IPS-18a (cell line): ENCODE measurements at regions not wholly inside any gene's neighbourhood (a gene's known extent, or its start where the extent isn't known, plus 50 kb on each side); places are given as distances from the start of the nearest gene placed in this dataset.

Experiments used
- H3K27ac ChIP-seq: one replicate; pipeline ENCODE4 v1.5.1; 2013; ENCODE audit warnings: low read length
- H3K27me3 ChIP-seq: one replicate; pipeline ENCODE4 v1.6.1; 2013; ENCODE audit warnings: mild to moderate bottlenecking, low read length; ENCODE audit not compliant: control insufficient read depth, insufficient read depth
- H3K36me3 ChIP-seq: one replicate; pipeline ENCODE4 v1.6.1; 2013; ENCODE audit warnings: low read depth, low read length; ENCODE audit not compliant: control insufficient read depth
- H3K4me1 ChIP-seq: one replicate; pipeline ENCODE4 v1.6.1; 2013; ENCODE audit warnings: low read depth, low read length; ENCODE audit not compliant: control insufficient read depth
- H3K4me3 ChIP-seq: one replicate; pipeline ENCODE4 v1.5.1; 2013; ENCODE audit warnings: low read length
- H3K9ac ChIP-seq: one replicate; pipeline ENCODE4 v1.6.1; 2013; ENCODE audit warnings: mild to moderate bottlenecking, low read length, moderate library complexity
- H3K9me3 ChIP-seq: one replicate; pipeline ENCODE4 v1.6.1; 2013; ENCODE audit warnings: low read depth, low read length; ENCODE audit not compliant: control insufficient read depth

DNA sequence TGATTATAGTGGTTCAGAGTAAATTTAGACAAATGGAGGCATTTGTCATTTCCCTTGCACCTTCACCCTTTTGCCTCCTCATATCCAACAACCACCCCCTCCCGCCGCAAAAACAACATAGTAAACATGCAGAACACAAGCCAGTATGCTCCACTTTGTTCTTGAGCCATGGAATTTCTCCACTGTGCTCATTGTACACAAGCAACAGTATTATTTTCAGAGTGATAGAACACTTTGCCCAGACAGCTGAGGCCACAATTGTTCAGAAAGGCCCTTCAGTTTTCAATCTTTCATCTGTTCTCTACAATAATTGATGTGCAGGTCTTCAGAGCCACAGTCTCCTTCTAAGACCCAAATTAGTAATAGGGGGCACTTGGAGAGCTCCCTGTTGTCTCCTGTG lies 272.8 kb upstream of the SLC30A5 start:
- H3K4me3 ChIP-seq: no peak overlapping the region
- no peak overlapping the region for H3K9ac ChIP-seq
- H3K9me3 ChIP-seq: no peaks in the 10 kb centered on the region
- H3K27me3 ChIP-seq: no peaks in the 10 kb centered on the region
- peaks cover 16% of the 10 kb centered on the region for H3K4me1 ChIP-seq
- H3K36me3 ChIP-seq: no peaks in the 10 kb centered on the region
- no peak overlapping the region for H3K27ac ChIP-seq

DNA sequence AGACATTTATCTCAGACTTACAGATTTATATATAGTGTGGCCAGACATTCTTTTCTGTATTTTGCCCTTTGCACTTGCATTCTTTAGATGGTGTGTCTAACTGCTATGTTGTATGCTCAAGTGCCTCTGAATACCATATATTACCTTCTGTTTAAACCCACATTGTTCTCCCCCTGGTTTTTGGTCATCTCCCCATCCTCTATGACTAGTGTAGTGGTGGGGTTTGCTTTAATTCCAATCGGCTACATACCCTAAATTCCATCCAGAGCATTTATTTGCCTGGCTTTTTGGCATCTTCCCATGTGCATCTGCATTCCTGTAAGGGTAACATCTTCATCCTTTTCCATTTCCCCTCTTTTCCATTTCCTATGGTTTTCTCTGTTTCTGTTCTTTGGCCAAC lies 271.0 kb upstream of the SLC30A5 start:
- Histone ChIP-seq H3K9me3 (no peaks in the 10 kb centered on the region), H3K27ac (no peak overlapping the region), H3K4me1 (peaks cover 10% of the 10 kb centered on the region), H3K9ac (no peak overlapping the region), H3K36me3 (no peaks in the 10 kb centered on the region), H3K4me3 (no peak overlapping the region), H3K27me3 (no peaks in the 10 kb centered on the region)

DNA sequence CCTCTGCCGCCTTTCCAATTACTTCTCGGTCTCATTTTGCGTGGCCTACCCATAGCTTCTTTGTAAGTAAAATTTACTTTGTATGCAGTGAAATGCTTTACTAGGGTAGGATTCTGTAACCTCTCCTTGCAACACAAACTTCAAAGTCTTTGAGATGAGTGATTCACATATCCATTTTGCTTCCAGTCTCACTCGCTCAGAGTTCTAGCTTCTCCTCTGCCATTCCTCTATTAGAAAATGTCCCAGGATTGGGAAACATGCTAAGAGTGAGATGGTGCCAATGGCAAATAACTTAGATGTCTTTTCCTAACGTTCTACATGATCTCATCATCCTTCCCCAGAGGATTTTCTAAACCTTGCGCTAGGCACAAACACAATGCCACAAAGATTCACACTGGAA lies 270.5 kb upstream of the SLC30A5 start:
- H3K9me3 ChIP-seq: no peaks in the 10 kb centered on the region
- peaks cover 5% of the 10 kb centered on the region for H3K4me1 ChIP-seq
- H3K9ac ChIP-seq: no peak overlapping the region
- H3K27me3 ChIP-seq: no peaks in the 10 kb centered on the region
- H3K4me3 ChIP-seq: no peak overlapping the region
- H3K27ac ChIP-seq: no peak overlapping the region
- H3K36me3 ChIP-seq: no peaks in the 10 kb centered on the region

DNA sequence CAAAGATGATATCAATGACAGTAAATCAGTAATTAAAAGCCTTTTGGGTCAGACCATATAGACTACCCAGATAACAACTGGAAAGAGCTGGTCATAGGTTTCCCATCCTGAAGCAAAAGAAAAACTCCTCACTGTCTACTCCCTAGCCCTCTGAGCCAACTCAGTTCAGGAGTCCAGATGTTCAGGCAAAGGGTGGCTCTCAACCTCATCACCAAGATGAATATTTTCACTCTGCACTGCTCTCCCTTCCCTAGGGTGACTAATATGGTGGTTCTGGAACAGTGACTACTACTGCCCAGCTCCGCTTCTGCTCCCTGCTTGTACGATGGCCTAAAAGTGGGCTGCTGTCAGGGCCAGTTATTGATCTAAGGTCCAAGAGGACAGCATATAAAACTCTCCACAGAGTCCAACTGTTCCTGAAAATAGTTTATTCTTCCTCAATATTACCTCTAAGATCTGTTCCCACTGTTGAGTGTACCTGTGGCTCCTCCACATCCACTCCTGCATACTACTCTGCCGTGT lies 263.4 kb upstream of the SLC30A5 start:
- Histone ChIP-seq H3K9me3 (no peaks in the 10 kb centered on the region), H3K4me1 (no peaks in the 10 kb centered on the region), H3K9ac (no peak overlapping the region), H3K4me3 (no peak overlapping the region), H3K27ac (no peak overlapping the region), H3K27me3 (no peaks in the 10 kb centered on the region), H3K36me3 (no peaks in the 10 kb centered on the region)

- no peaks in the 10 kb centered on the region for H3K27me3 ChIP-seq
- no peak overlapping the region for H3K4me3 ChIP-seq
- no peaks in the 10 kb centered on the region for H3K36me3 ChIP-seq
- no peak overlapping the region for H3K27ac ChIP-seq
- no peak overlapping the region for H3K9ac ChIP-seq
- H3K9me3 ChIP-seq: no peaks in the 10 kb centered on the region
- no peaks in the 10 kb centered on the region for H3K4me1 ChIP-seq
These were observed 259.3 kb upstream of the SLC30A5 start for GRCh38 chr5:68834491-68834981.

- Histone ChIP-seq H3K27me3 (no peaks in the 10 kb centered on the region), H3K27ac (no peak overlapping the region), H3K9me3 (no peaks in the 10 kb centered on the region), H3K36me3 (no peaks in the 10 kb centered on the region), H3K4me3 (no peak overlapping the region), H3K9ac (no peak overlapping the region), H3K4me1 (no peaks in the 10 kb centered on the region)
These were observed 255.6 kb upstream of the SLC30A5 start for GRCh38 chr5:68838157-68838718.

- Histone ChIP-seq H3K27me3 (no peaks in the 10 kb centered on the region), H3K4me1 (no peaks in the 10 kb centered on the region), H3K4me3 (no peak overlapping the region), H3K9ac (no peak overlapping the region), H3K36me3 (no peaks in the 10 kb centered on the region), H3K27ac (no peak overlapping the region), H3K9me3 (no peaks in the 10 kb centered on the region)
These were observed 254.7 kb upstream of the SLC30A5 start for GRCh38 chr5:68839019-68839552.

- no peak overlapping the region for H3K9ac ChIP-seq
- no peaks in the 10 kb centered on the region for H3K9me3 ChIP-seq
- no peaks in the 10 kb centered on the region for H3K36me3 ChIP-seq
- no peaks in the 10 kb centered on the region for H3K27me3 ChIP-seq
- no peak overlapping the region for H3K4me3 ChIP-seq
- no peaks in the 10 kb centered on the region for H3K4me1 ChIP-seq
- no peak overlapping the region for H3K27ac ChIP-seq
These were observed 250.0 kb upstream of the SLC30A5 start for GRCh38 chr5:68843624-68844364.

- H3K27me3 ChIP-seq: no peaks in the 10 kb centered on the region
- H3K4me1 ChIP-seq: no peaks in the 10 kb centered on the region
- H3K36me3 ChIP-seq: no peaks in the 10 kb centered on the region
- no peak overlapping the region for H3K27ac ChIP-seq
- H3K9ac ChIP-seq: no peak overlapping the region
- H3K4me3 ChIP-seq: no peak overlapping the region
- no peaks in the 10 kb centered on the region for H3K9me3 ChIP-seq
These were observed 248.7 kb upstream of the SLC30A5 start for GRCh38 chr5:68845131-68845530.

- Histone ChIP-seq H3K4me3 (no peak overlapping the region), H3K27ac (no peak overlapping the region), H3K4me1 (no peaks in the 10 kb centered on the region), H3K27me3 (no peaks in the 10 kb centered on the region), H3K9ac (no peak overlapping the region), H3K9me3 (no peaks in the 10 kb centered on the region), H3K36me3 (no peaks in the 10 kb centered on the region)
These were observed 247.0 kb upstream of the SLC30A5 start for GRCh38 chr5:68846828-68847227.

GRCh38 chr5:68848091-68848490 lies 245.7 kb upstream of the SLC30A5 start:
- no peak overlapping the region for H3K27ac ChIP-seq
- no peak overlapping the region for H3K4me3 ChIP-seq
- H3K36me3 ChIP-seq: no peaks in the 10 kb centered on the region
- no peaks in the 10 kb centered on the region for H3K27me3 ChIP-seq
- H3K9me3 ChIP-seq: no peaks in the 10 kb centered on the region
- H3K4me1 ChIP-seq: no peaks in the 10 kb centered on the region
- H3K9ac ChIP-seq: no peak overlapping the region

GRCh38 chr5:68849103-68849502 lies 244.7 kb upstream of the SLC30A5 start:
- Histone ChIP-seq H3K27ac (no peak overlapping the region), H3K36me3 (no peaks in the 10 kb centered on the region), H3K27me3 (no peaks in the 10 kb centered on the region), H3K9ac (no peak overlapping the region), H3K9me3 (no peaks in the 10 kb centered on the region), H3K4me3 (no peak overlapping the region), H3K4me1 (no peaks in the 10 kb centered on the region)
